GM18517 (cell line): ENCODE measurements at regions not wholly inside any gene's neighbourhood (a gene's known extent, or its start where the extent isn't known, plus 50 kb on each side); places are given as distances from the start of the nearest gene placed in this dataset.

Source experiments
- ATAC-seq: cut with Tn5 transposase; IDR thresholded peaks from one replicate; pipeline ENCODE4 v1.9.1; 2021; ENCODE audit warnings: mild to moderate bottlenecking, moderate library complexity; ENCODE audit not compliant: unreplicated experiment

DNA sequence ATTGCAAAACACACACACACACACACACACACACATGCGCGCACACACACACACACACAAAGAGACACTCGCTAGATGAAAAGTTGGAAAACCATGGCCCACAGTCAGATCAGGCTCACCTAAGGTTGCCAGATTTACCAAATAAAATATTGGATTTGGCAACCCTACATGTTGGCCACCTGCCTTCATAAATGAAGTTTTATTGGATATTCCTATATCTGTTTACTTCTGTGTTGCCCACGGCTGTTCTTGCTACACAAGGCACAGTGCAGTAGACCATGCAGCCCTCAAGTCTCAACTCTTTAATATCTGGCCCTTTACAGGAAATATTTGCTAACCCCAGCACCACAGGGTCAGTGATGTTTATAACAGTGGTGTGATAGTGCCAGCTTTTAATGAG is 445.0 kb upstream of the PROK2 start:
- ATAC-seq: no peak

- no peak for ATAC-seq
Measured at GRCh38 chr3:72227486-72228070, 442.6 kb upstream of the PROK2 start.

- ATAC-seq: no peak
Measured at GRCh38 chr3:72224804-72225509, 440.0 kb upstream of the PROK2 start.

DNA sequence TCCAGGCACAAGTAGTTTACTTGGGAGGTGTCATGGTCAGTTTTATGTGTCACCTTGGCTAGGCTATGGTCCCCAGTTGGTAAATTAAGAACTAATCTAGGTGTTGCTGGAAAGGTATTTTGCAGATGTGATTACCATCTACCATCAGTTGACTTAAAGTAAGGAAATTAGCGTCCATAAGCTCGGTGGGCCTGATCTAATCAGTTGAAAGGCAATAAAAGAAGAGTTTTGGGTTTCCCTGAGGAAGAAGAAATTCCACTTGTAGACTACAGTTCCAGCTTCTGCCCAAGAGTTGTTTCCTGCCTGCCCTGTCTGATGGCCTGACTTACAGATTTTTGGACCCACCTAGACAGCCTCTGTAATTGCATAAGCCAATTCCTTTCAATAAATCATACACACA is 438.7 kb upstream of the PROK2 start:
- no peak for ATAC-seq

- no peak for ATAC-seq
Measured at GRCh38 chr3:72223116-72223515, 438.2 kb upstream of the PROK2 start.

GRCh38 chr3:72222410-72222809 is 437.5 kb upstream of the PROK2 start:
- no peak for ATAC-seq

DNA sequence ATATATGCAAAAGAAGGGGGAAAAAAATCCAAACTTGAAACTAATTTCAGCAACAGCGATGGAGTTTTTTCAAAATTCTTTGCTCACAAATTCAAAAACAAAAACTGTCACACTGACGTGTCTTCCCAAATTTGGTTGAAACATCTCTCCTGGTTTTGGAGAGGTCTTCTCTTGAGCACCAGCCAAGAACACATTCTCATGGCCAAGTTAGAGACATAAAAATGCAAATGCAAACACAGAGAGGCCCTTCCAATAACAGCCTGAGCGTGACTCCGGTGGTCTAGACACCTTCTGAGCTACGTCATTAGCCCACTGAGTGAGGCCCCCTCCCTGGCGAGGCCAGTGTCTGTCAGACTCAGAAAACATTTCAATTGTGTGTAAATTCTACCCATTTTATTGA is 436.0 kb upstream of the PROK2 start:
- ATAC-seq: no peak

- no peak for ATAC-seq
Measured at GRCh38 chr3:72219752-72220151, 434.8 kb upstream of the PROK2 start.

- ATAC-seq: no peak
Measured at GRCh38 chr3:72217570-72217969, 432.6 kb upstream of the PROK2 start.

- no peak for ATAC-seq
Measured at GRCh38 chr3:72214066-72214951, 429.4 kb upstream of the PROK2 start.

DNA sequence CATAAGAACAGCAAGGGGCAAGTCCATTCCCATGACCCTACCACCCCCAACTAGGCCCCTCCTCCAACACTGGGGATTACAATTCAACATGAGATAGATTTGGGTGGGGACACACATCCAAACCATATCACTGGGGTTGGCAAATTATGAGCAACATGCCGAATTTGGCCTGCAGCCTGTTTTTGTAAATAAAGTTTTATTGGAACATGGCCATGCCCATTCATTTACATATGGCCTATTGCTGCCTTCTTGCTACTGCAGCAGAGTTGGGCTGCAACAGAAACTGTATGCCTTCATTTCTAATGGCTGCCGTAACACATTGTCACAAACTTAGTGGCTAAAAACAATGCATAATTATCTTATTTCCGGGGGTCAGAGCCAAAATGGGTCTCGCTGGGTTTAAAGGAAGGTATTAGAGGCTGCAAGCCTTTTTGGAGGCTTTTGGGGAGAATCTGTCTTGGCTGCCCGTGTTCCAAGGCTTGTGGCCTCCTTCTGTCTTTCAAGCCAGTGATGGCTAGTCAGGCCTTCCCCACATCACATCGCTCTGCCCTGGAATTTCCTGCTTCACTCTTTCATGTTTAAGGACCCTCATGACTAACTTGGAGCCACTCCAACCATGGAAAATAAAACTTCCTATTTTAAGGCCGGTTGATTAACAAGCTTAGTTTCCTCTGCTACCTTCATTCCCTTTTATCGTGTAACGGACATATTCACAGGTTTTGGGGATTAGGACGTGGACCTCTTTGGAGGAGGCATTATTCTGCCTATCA is 428.5 kb upstream of the PROK2 start:
- no peak for ATAC-seq

DNA sequence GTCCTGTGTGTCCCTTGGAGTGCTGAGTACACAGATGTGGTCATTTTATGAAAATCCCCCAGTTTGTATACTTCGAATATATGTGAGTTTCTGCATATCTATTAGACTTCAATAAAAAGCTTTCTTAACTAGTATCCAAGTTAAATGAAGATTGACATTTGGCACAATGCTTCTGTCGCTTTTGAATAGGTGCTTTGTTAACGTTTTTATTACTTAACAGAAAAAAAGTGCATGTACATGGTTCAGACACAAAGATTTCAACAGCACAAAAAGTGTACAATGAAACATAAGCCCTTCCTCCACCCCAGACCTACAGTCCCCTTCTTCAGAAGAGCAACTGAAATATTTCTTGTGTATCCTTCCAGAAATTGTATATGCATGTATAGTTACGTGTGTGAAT is 427.4 kb upstream of the PROK2 start:
- no peak for ATAC-seq

GRCh38 chr3:72210261-72210660 is 425.3 kb upstream of the PROK2 start:
- ATAC-seq: no peak

DNA sequence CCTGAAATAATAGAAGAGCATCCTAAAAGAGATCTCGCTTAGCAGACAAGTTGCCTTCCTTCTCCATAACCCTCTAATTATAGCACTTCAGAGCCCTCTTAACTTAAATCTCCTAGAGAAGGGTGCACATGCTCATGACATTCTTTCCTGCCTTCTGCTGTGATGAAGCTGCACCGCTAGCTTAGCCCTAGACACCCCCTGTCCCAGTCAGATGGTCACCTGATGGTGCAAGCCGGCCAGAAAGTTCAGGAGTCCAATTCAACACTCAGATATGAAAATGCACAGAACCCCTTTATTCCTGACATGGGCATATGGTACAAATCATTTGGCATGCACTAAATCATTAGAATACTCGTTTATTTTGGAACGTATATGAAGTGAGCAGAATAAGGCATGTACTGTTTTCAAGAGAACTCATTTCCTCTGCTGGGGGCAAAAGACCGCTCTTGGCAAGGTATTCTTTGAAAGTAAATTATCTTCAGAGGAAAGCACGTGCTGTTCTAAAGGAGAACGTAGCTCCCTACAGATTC is 420.4 kb upstream of the PROK2 start:
- no peak for ATAC-seq

GRCh38 chr3:72204452-72204851 is 419.5 kb upstream of the PROK2 start:
- no peak for ATAC-seq

DNA sequence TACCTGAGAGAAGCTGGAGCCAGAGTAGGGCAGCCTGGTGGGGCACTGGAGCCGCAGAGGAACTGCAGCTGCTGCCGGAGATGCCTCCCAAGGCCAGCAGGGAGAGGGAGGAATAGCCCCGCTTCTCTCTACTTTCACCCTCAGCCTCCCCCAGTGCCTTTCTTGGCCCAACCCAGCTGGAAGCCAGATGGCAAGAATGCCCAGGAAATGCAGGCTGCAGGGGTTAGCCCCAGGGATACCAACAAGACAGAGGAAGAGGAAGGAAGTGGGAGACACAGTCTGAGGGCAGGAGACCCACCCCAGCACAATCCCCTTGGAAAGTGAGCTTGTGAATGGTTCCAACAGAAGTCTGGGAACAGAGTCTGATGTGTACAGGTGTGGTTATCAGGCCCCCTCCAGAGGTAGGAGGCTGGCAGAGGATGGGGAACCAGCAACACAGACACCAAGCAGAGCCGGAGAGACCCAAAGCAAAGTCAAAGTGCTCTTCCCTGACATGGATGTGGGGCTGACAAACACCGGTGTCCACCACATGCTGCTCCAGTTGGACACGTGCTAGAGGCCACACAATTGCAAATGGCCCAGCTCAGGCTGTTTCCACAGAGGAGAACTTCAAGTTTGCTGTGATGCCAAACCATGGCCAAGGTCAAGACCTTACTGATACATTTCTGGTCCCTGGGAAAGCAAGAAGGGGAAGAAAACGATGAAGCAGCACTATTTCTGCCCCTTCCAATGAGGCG is 418.8 kb upstream of the PROK2 start:
- ATAC-seq: no peak

- ATAC-seq: no peak
Measured at GRCh38 chr3:72203105-72203504, 418.2 kb upstream of the PROK2 start.

DNA sequence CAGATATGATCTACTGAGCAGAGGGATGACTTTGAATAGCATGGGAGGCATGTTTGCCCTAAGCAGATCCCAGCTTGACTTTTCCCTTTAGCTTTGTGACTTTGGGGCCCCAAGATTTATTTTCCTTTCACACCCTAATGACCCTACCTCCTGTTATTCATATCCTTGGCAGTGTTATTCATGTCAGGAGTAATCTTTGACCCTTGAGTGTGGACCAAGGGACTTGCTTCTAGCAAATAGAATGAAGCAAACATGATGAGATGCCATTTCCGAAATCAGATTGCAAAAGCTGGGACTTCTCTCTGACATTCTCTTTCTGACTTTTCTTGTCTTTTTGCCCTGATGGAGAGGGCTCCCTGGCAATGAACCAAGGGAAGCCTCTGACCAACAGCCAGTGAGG is 415.4 kb upstream of the PROK2 start:
- ATAC-seq: no peak

DNA sequence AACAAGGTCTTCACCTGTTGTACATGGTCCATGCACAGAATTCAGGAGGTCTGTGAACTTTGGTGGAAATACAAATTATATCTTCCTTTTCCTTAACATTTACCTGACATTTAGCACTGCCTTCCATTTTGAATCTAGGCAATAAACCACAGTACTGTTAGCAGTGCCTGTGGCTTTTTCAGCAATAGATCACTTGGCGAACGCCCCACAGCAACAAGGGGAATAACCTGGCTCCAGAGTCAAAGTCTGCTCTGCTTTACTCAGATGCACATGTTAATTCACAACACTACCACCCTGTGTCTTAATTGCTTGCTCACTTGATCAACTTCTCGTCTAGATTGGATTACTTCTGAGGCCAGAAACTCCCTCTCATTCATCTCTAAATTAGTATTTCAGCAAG is 414.6 kb upstream of the PROK2 start:
- ATAC-seq: no peak

GRCh38 chr3:72196377-72196929 is 411.5 kb upstream of the PROK2 start:
- ATAC-seq: no peak
